A549 (cell line): ENCODE measurements at regions not wholly inside any gene's neighbourhood (a gene's known extent, or its start where the extent isn't known, plus 50 kb on each side); places are given as distances from the start of the nearest gene placed in this dataset.

Experiments used
- ATAC-seq, 2 experiments: fragments of 200-7000 bp in 1 of 2; fragments of >200 bp in 1 of 2; cut with Nextera tagmentation in 1 of 2; cut with Tn5 transposase in 1 of 2; 3 replicates each; pipeline versions ENCODE4 v1.8.0 to v1.9.1; 2018 to 2020; ENCODE audit warnings: mild to moderate bottlenecking in 1 of 2, moderate library complexity in 1 of 2
- CTCF ChIA-PET: fragments of 300-600 bp; sonication (Branson Sonifier 250); formaldehyde crosslinking; extraction: SDS; loops from one replicate; lab custom pipeline; 2021; ENCODE audit warnings: antibody characterized with exemption, inconsistent platforms; lab: Yijun Ruan, JAX
- POLR2A ChIA-PET: fragments of 350-600 bp; formaldehyde crosslinking; extraction: SDS; loops from one replicate; lab custom pipeline; 2021; ENCODE audit warnings: antibody characterized with exemption, inconsistent platforms; lab: Yijun Ruan, JAX
- DNase-seq, 2 experiments: peaks; one replicate each; pipeline versions ENCODE4 v3.0.0 to v3.0.0-alpha.2; 2011 to 2016; ENCODE audit warnings: low read depth in 1 of 2, low spot score in 1 of 2
- FAIRE-seq: peaks from 2 replicates; lab custom pipeline; 2011; peaks lifted over from hg19 to GRCh38; lab: Jason Lieb, UNC
- H3K27ac ChIP-seq, 2 experiments: fragments of >200 bp; sonication (Bioruptor Twin); formaldehyde crosslinking; 3 replicates each; pipeline ENCODE4 v1.5.1; 2016 to 2017
- H3K4me1 ChIP-seq: fragments of >200 bp; sonication (Bioruptor Twin); formaldehyde crosslinking; 3 replicates; pipeline ENCODE4 v1.6.1; 2016
- H3K4me2 ChIP-seq: fragments of >200 bp; sonication (Bioruptor Twin); formaldehyde crosslinking; 3 replicates; pipeline ENCODE4 v1.6.1; 2016
- H3K4me3 ChIP-seq: fragments of >200 bp; sonication (Bioruptor Twin); formaldehyde crosslinking; 3 replicates; pipeline ENCODE4 v1.5.1; 2016
- H3K9me3 ChIP-seq: fragments of >200 bp; sonication (Bioruptor Twin); formaldehyde crosslinking; 3 replicates; pipeline ENCODE4 v1.6.1; 2016
- CEBPB ChIP-seq, 2 experiments: fragments of >200 bp in 1 of 2; sonication (Bioruptor Twin) in 1 of 2; formaldehyde crosslinking in 1 of 2; IDR thresholded peaks; 2 replicates each; pipeline ENCODE4 v1.6.1; 2012 to 2016
- CHD2 ChIP-seq: fragments of 150-350 bp; IDR thresholded peaks from 2 replicates; pipeline ENCODE4 v1.6.1; 2014; ENCODE audit warnings: low read length; ENCODE audit not compliant: partially characterized antibody
- CHD4 ChIP-seq: fragments of 200-600 bp; sonication (generic); IDR thresholded peaks from 2 replicates; pipeline ENCODE4 v1.6.1; 2016; ENCODE audit warnings: antibody characterized with exemption, mild to moderate bottlenecking, borderline replicate concordance
- EP300 ChIP-seq, 2 experiments: fragments of >200 bp; sonication (Bioruptor Twin); formaldehyde crosslinking; IDR thresholded peaks; 2 replicates in 1 of 2; 3 replicates in 1 of 2; pipeline ENCODE4 v1.6.1; 2016 to 2017
- ESRRA ChIP-seq: fragments of 150-350 bp; IDR thresholded peaks from 2 replicates; pipeline ENCODE4 v1.6.1; 2014; ENCODE audit warnings: mild to moderate bottlenecking, low read length, borderline replicate concordance
- FOSL2 ChIP-seq, 2 experiments: fragments of 450-650 bp in 1 of 2; fragments of >200 bp in 1 of 2; sonication (Bioruptor Twin) in 1 of 2; formaldehyde crosslinking; IDR thresholded peaks; 2 replicates each; pipeline versions ENCODE4 v1.5.0 to v1.6.1; 2016 to 2020; ENCODE audit warnings: mild to moderate bottlenecking in 1 of 2, moderate library complexity in 1 of 2
- GATA3 ChIP-seq: IDR thresholded peaks from 2 replicates; pipeline ENCODE4 v1.6.1; 2012; ENCODE audit warnings: borderline replicate concordance
- HDAC2 ChIP-seq: fragments of 200-600 bp; sonication (generic); IDR thresholded peaks from 2 replicates; pipeline ENCODE4 v1.6.1; 2016
- HEYL ChIP-seq: fragments of 250-450 bp; sonication (Bioruptor Pico); IDR thresholded peaks from 2 replicates; pipeline ENCODE4 v1.8.0; 2021; ENCODE audit warnings: mild to moderate bottlenecking, moderate library complexity
- HOXA7 ChIP-seq: fragments of 250-450 bp; sonication (Bioruptor Pico); IDR thresholded peaks from 2 replicates; pipeline ENCODE4 v1.5.0; 2020; ENCODE audit warnings: mild to moderate bottlenecking, moderate library complexity
- JUN ChIP-seq, 2 experiments: fragments of >200 bp; sonication (Bioruptor Twin); formaldehyde crosslinking; IDR thresholded peaks; 2 replicates in 1 of 2; 3 replicates in 1 of 2; pipeline ENCODE4 v1.6.1; 2016 to 2017
- KDM5A ChIP-seq: fragments of 200-600 bp; sonication (generic); IDR thresholded peaks from 2 replicates; pipeline ENCODE4 v1.6.1; 2016; ENCODE audit warnings: antibody characterized with exemption, mild to moderate bottlenecking
- MAFK ChIP-seq: fragments of 450-650 bp; IDR thresholded peaks from 2 replicates; pipeline ENCODE4 v1.6.1; 2014; ENCODE audit not compliant: partially characterized antibody
- MYC ChIP-seq: IDR thresholded peaks from 2 replicates; pipeline ENCODE4 v1.6.1; 2012; ENCODE audit warnings: mild to moderate bottlenecking, inconsistent platforms, low read length, improper control_type of control experiment, borderline replicate concordance
- NFE2L2 ChIP-seq: fragments of 150-350 bp; conservative IDR thresholded peaks from 2 replicates; pipeline ENCODE4 v1.6.1; 2014; ENCODE audit warnings: low read length
- RAD21 ChIP-seq, 2 experiments: fragments of >200 bp in 1 of 2; sonication (Bioruptor Twin) in 1 of 2; formaldehyde crosslinking in 1 of 2; IDR thresholded peaks in 1 of 2; conservative IDR thresholded peaks in 1 of 2; 2 replicates in 1 of 2; 3 replicates in 1 of 2; pipeline ENCODE4 v1.6.1; 2012 to 2018; ENCODE audit warnings: inconsistent platforms in 1 of 2
- RARB ChIP-seq: fragments of 250-450 bp; sonication (Bioruptor Pico); IDR thresholded peaks from 2 replicates; pipeline ENCODE4 v1.8.0; 2021; ENCODE audit warnings: mild to moderate bottlenecking, moderate library complexity
- RNF2 ChIP-seq: fragments of 200-600 bp; sonication (generic); IDR thresholded peaks from 2 replicates; pipeline ENCODE4 v1.6.1; 2016; ENCODE audit warnings: low read depth, mild to moderate bottlenecking, antibody characterized with exemption, moderate library complexity, borderline replicate concordance
- SREBF2 ChIP-seq: fragments of 450-650 bp; IDR thresholded peaks from 2 replicates; pipeline ENCODE4 v1.6.1; 2014; ENCODE audit warnings: mild to moderate bottlenecking, moderate library complexity
- ZC3H11A ChIP-seq: fragments of 450-650 bp; IDR thresholded peaks from 2 replicates; pipeline ENCODE4 v1.6.1; 2014; ENCODE audit warnings: antibody characterized with exemption, mild to moderate bottlenecking
- ZSCAN20 ChIP-seq: fragments of 250-450 bp; sonication (Bioruptor Pico); IDR thresholded peaks from 2 replicates; pipeline ENCODE4 v1.8.0; 2022; ENCODE audit warnings: mild to moderate bottlenecking, moderate library complexity
- WGBS: methylation state at CpG from one replicate; pipeline ENCODE4 v1.1.6; 2017; ENCODE audit errors: missing lambda C conversion rate; 5-methylcytosine and 5-hydroxymethylcytosine counted together
- TF ChIP-seq, protein P1 (sequence below): IDR thresholded peaks from 2 replicates; pipeline ENCODE4 v1.6.1; 2012
- TF ChIP-seq, protein P2 (sequence below): IDR thresholded peaks from 2 replicates; pipeline ENCODE4 v1.6.1; 2012
- TF ChIP-seq, protein P3 (sequence below): fragments of >200 bp; sonication (Bioruptor Twin); formaldehyde crosslinking; IDR thresholded peaks from 3 replicates; pipeline ENCODE4 v1.5.1; 2016
- TF ChIP-seq, protein P4 (sequence below): IDR thresholded peaks from 2 replicates; pipeline ENCODE4 v1.6.1; 2012; ENCODE audit warnings: low read depth, borderline replicate concordance
- TF ChIP-seq, protein P5 (sequence below): fragments of 250-450 bp; sonication (Bioruptor Pico); IDR thresholded peaks from 2 replicates; pipeline ENCODE4 v1.5.0; 2021; ENCODE audit warnings: mild to moderate bottlenecking, moderate library complexity, borderline replicate concordance
- TF ChIP-seq, protein P6 (sequence below): fragments of >200 bp; sonication (Bioruptor Twin); formaldehyde crosslinking; IDR thresholded peaks from 2 replicates; pipeline ENCODE4 v1.6.1; 2016
- TF ChIP-seq, protein P7 (sequence below): fragments of 250-450 bp; sonication (Bioruptor Pico); IDR thresholded peaks from 2 replicates; pipeline ENCODE4 v1.5.0; 2020; ENCODE audit warnings: low read depth, mild to moderate bottlenecking, moderate library complexity

DNA sequence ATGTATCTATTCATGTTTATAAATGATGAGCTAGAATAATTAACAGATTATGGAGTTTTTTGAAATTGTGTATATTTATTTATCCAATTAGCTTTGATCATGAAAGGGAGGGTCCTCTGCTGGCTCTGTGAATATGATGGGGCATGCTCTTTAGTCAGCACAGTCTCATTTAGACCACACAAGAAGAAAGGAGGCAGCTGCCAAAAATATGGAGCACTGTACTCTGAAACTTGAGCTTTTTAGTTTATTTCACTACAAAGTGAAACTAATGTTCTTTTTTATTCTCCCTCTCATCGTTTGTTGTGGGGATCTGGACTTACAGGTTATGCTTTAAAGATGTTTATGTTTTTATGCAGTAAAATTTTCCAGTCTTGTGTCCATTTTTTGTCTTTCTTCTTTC is 266.9 kb upstream of the GULP1 start:
- ATAC-seq = no peak
- H3K4me3 ChIP-seq = no peak overlapping the region
- POLR2A ChIA-PET = no interaction called here
- TF ChIP-seq, protein P1, sequence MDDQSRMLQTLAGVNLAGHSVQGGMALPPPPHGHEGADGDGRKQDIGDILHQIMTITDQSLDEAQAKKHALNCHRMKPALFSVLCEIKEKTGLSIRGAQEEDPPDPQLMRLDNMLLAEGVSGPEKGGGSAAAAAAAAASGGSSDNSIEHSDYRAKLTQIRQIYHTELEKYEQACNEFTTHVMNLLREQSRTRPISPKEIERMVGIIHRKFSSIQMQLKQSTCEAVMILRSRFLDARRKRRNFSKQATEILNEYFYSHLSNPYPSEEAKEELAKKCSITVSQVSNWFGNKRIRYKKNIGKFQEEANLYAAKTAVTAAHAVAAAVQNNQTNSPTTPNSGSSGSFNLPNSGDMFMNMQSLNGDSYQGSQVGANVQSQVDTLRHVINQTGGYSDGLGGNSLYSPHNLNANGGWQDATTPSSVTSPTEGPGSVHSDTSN = no peak
- TF ChIP-seq HEYL (CRISPR knock-in tag) (no peak), CEBPB (IDR thresholded peaks at IDR 0.05) (no peak), ESRRA (no peak), CHD2 (no peak), NFE2L2 (no peak), ZSCAN20 (no peak), MYC (no peak), FOSL2 (IDR thresholded peaks at IDR 0.05) (no peak), FOSL2 (CRISPR knock-in tag; IDR thresholded peaks at IDR 0.05) (no peak), KDM5A (no peak), RARB (CRISPR knock-in tag) (no peak), EP300 (IDR thresholded peaks at IDR 0.05) (no peak), MAFK (no peak), JUN (IDR thresholded peaks at IDR 0.05) (no peak)
- TF ChIP-seq, protein P2, sequence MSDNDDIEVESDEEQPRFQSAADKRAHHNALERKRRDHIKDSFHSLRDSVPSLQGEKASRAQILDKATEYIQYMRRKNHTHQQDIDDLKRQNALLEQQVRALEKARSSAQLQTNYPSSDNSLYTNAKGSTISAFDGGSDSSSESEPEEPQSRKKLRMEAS = no peak
- TF ChIP-seq, protein P3, sequence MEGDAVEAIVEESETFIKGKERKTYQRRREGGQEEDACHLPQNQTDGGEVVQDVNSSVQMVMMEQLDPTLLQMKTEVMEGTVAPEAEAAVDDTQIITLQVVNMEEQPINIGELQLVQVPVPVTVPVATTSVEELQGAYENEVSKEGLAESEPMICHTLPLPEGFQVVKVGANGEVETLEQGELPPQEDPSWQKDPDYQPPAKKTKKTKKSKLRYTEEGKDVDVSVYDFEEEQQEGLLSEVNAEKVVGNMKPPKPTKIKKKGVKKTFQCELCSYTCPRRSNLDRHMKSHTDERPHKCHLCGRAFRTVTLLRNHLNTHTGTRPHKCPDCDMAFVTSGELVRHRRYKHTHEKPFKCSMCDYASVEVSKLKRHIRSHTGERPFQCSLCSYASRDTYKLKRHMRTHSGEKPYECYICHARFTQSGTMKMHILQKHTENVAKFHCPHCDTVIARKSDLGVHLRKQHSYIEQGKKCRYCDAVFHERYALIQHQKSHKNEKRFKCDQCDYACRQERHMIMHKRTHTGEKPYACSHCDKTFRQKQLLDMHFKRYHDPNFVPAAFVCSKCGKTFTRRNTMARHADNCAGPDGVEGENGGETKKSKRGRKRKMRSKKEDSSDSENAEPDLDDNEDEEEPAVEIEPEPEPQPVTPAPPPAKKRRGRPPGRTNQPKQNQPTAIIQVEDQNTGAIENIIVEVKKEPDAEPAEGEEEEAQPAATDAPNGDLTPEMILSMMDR = no peak
- TF ChIP-seq, protein P4, sequence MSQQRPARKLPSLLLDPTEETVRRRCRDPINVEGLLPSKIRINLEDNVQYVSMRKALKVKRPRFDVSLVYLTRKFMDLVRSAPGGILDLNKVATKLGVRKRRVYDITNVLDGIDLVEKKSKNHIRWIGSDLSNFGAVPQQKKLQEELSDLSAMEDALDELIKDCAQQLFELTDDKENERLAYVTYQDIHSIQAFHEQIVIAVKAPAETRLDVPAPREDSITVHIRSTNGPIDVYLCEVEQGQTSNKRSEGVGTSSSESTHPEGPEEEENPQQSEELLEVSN = no peak
- TF ChIP-seq, protein P5, sequence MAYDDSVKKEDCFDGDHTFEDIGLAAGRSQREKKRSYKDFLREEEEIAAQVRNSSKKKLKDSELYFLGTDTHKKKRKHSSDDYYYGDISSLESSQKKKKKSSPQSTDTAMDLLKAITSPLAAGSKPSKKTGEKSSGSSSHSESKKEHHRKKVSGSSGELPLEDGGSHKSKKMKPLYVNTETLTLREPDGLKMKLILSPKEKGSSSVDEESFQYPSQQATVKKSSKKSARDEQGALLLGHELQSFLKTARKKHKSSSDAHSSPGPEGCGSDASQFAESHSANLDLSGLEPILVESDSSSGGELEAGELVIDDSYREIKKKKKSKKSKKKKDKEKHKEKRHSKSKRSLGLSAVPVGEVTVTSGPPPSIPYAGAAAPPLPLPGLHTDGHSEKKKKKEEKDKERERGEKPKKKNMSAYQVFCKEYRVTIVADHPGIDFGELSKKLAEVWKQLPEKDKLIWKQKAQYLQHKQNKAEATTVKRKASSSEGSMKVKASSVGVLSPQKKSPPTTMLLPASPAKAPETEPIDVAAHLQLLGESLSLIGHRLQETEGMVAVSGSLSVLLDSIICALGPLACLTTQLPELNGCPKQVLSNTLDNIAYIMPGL (CRISPR knock-in tag) = no peak
- TF ChIP-seq, protein P6, sequence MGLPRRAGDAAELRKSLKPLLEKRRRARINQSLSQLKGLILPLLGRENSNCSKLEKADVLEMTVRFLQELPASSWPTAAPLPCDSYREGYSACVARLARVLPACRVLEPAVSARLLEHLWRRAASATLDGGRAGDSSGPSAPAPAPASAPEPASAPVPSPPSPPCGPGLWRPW = no peak
- TF ChIP-seq, all 56 proteins: peak for 0
- DNase-seq (no peak), FAIRE-seq (no peak)
- Histone ChIP-seq H3K4me1 (no peaks in the 10 kb centered on the region), H3K27ac (no peak overlapping the region), H3K4me2 (no peak overlapping the region), H3K9me3 (peaks cover 5% of the 10 kb centered on the region; the same call in 1 of the 3 replicates)
- WGBS = 5% methylated on average over 1 of the region's 1 CpG
- CTCF ChIA-PET = no interaction called here

DNA sequence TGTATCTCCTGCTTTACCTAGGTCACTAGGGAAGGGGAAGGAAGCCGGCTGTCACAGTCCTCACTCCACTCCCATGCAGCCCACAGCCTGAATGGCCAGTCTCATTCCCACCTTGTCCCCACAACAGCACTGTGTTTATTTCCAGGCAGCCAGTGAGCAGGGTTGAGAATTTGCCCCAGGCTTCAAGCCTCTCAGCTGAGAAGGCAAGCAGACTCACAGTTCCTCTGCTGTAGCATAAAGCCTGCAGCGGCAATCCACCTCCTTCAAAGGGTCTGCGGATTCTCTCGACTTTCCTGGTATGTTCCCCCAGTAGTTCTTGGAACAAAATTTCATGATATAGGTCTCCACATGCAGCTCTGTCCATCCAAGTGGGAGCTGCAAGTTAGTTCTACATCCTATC is 262.9 kb upstream of the GULP1 start:
- no peak overlapping the region for H3K27ac ChIP-seq
- H3K4me1 ChIP-seq = no peaks in the 10 kb centered on the region
- CTCF ChIA-PET = no interaction called here
- H3K9me3 ChIP-seq = no peaks in the 10 kb centered on the region
- DNase-seq (no peak), ATAC-seq (no peak), FAIRE-seq (no peak)
- TF ChIP-seq RNF2 (no peak), NFE2L2 (no peak), ZC3H11A (no peak), HOXA7 (CRISPR knock-in tag) (no peak), HDAC2 (no peak), SREBF2 (no peak), CHD4 (no peak), GATA3 (no peak), RAD21 (conservative IDR thresholded peaks at IDR 0.05 in 1 of 2, IDR thresholded peaks at IDR 0.05 in 1 of 2) (no peak)
- TF ChIP-seq, protein P7, sequence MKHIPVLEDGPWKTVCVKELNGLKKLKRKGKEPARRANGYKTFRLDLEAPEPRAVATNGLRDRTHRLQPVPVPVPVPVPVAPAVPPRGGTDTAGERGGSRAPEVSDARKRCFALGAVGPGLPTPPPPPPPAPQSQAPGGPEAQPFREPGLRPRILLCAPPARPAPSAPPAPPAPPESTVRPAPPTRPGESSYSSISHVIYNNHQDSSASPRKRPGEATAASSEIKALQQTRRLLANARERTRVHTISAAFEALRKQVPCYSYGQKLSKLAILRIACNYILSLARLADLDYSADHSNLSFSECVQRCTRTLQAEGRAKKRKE (CRISPR knock-in tag) = no peak
- H3K4me3 ChIP-seq = no peak overlapping the region
- POLR2A ChIA-PET = no interaction called here
- WGBS = 68% methylated on average over 4 of the region's 4 CpGs
- no peak overlapping the region for H3K4me2 ChIP-seq
